Stimulated activated CD4-positive, alpha-beta T cell treated with anti-CD3 and anti-CD28 coated beads, Interleukin-2, amount 100 ng/mL, for 24 hours (primary cell): ENCODE measurements at regions not wholly inside any gene's neighbourhood (a gene's known extent, or its start where the extent isn't known, plus 50 kb on each side); places are given as distances from the start of the nearest gene placed in this dataset.
"Not testable (repeated sequence)": the region's sequence is repeated elsewhere in the genome, so short reads cannot be mapped to it uniquely, and the experiment has no call there.

ENCODE experiments used
- DNase-seq, 2 donors: peaks; one replicate each; pipeline ENCODE4 v3.0.0-alpha.2; 2020

GRCh38 chr10:33100781-33101391 is 142.9 kb upstream of the ITGB1 start:
- no peak for DNase-seq

DNA sequence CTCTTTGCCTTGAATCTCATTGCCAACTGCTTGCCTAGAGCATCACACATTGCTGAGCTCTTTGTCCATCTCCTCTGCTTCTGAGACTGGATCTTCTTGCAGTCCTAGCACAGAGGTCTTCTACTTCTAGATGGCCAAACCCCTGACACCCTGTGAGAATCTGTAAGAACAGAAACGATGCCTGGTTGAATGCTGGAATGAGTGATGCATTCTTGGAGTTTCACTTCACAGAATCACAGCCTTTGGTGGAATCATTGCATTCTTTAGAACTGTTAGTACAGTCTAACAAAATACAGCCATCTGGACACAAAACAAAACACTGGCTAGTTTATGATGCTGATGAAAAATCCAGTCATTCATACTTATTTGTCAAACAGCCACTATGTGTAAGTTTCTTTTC is 141.7 kb upstream of the ITGB1 start:
- DNase-seq: no peak

GRCh38 chr10:33098951-33099663 is 141.1 kb upstream of the ITGB1 start:
- no peak for DNase-seq

DNA sequence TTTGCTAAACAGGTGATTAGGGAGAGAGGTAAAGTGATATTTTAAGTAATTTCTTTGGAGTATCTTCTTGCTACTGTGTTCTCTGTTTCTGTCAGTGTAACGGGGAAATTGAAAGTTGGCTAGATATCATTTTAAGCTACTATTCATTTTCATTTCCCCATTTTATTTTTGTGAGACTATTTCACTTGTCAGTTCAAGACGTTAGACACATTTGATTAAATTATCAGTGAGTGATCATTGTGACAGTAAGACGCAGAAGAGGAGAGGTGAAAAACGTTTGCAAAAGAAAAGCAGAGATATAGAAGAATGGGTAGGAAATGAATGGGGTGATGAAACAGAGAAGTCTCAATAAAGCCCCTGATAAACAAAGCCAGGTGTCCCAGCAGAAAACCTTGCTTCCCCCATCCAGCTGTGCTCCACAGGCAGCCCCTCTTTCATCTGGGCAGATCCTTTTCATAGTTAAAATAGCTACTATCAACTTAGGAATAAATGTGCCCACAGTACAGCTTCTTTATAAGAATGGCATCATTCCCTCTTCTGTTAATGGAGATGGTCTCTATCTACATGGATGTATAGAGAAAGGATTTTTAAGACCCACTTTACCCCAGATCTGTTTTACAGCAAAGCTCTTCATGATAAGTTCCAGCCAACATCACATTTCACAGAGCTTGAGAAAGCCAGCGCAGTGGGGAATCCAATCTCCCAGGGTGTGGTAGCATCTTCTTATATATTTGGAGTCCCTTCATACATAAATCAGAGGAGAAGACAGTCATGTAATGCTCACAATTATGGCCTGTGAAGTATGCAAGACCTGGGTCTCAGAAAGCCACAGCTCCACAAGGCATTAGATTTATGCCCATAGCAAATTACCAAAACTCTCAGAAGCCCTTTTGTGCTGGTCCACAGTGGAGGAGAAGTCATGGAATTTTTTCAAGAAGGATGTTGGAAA is 138.1 kb upstream of the ITGB1 start:
- no peak for DNase-seq

GRCh38 chr10:33094263-33095051 is 136.4 kb upstream of the ITGB1 start:
- DNase-seq: no peak

- no peak for DNase-seq
These were observed 135.3 kb upstream of the ITGB1 start for GRCh38 chr10:33093362-33093761.

DNA sequence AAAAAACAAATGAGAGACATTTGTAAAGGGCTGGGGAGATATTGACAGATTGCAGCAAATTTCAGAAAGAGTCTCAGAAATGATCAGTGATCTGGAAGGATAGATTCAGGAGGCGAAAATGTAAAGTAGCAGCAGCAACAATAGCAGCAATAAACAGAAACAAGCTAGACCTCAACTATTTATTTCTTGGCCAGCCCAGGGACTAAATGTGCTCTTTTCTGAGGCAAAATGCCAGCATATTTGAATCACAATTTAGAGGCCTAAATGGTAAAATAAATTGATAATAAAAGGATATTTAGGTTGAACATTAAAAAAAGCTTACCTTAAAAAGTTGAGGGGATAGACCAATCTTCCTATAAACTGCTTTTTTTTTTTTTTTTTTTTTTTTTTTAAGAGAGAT is 134.6 kb upstream of the ITGB1 start:
- DNase-seq: no peak

DNA sequence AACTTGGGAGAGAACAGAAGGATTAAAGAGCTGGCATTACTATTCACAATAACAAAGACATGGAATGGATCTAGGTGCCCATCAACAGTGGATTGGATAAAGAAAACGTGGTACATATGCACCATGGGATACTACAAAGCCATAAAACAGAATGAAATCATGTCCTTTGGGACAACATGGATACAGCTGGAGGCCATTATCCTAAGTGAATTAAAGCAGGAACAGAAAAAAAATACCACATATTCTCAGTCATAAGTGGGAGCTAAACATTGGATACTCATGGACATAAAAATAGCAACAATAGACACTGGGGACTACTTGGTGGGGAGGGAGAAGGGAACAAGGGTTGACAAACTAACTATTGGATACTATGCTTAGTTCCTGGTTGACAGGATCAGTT is 133.2 kb upstream of the ITGB1 start:
- DNase-seq: no peak

DNA sequence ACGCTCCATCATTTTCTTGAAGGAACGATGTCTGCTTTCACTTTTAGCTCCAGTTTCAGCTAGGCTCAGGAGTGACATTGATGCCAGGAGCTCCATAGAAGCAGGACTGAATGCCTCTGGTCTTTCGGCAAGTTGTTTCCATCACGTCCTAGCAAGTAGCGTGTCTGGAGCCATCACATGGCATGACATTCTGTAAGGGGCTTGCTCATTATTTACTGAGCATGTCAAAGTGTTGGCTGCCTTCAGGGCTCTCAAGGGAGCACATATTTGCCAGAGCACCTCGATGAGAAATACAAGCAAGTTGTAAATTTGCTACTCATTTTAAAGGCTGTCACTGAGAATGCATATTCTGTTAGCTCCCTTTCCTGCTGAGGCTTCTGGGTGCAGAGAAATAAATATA is 131.0 kb upstream of the ITGB1 start:
- DNase-seq: no peak

GRCh38 chr10:33087922-33088321 is 129.9 kb upstream of the ITGB1 start:
- no peak for DNase-seq

- DNase-seq: no peak
These were observed 129.1 kb upstream of the ITGB1 start for GRCh38 chr10:33087152-33087551.

GRCh38 chr10:33086100-33086499 is 128.1 kb upstream of the ITGB1 start:
- DNase-seq: no peak

GRCh38 chr10:33085313-33085833 is 127.3 kb upstream of the ITGB1 start:
- no peak for DNase-seq

DNA sequence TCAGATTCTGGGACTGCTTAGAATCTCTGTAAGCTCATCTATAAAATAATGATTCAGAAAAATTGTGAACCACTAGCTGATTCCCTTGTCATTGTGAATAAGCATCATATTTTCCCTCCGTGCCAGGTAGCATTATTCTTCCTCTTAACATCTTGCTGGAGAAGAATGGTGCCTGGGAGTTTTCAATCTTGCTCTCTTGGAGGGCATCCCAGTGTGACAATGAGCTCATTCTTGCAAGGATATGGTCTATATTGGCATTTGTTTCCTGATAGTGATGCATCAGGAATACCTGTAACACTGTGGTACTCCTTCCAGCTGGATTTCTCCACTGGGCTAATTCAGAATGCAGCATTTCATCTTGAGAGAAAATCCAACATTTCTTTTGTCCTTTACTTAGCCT is 126.4 kb upstream of the ITGB1 start:
- no peak for DNase-seq

GRCh38 chr10:33082373-33082895 is 124.4 kb upstream of the ITGB1 start:
- DNase-seq: no peak

GRCh38 chr10:33080467-33080866 is 122.4 kb upstream of the ITGB1 start:
- DNase-seq: not testable (repeated sequence)

- DNase-seq: no peak
These were observed 116.4 kb upstream of the ITGB1 start for GRCh38 chr10:33074443-33074842.

DNA sequence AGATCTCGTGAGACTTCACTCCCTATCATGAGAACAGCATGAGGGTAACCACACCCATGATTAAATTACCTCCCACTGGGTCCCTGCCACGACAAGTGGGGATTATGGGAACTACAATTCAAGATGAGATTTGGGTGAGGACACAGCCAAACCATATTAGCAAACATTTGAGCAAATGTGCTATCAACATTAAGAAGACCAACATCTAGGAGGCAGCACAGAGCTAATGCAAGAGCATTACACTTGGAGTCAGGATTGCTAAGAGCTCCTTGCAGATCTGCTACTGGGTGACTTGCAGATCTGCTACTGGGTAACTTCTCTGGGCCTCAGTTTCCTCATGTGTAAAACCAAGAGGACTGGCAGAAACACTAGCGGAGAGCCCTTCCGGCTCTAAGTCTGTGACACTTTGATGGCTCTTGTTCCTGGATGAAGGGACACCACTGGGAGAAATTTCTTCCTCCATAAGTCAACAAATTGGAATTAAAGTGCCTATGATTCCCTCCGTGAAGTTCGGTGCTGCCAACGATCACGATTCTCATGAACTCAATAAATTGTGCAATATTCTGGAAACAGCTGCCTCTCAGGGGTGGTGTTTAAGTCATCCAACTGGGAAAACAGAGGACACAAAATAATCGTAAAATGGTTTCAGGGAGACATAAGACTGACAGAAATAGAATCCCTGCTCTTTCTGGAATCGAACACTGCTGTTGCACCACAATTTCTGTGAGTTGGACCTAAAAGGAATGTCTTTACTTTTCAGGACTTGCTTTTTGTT is 115.8 kb upstream of the ITGB1 start:
- no peak for DNase-seq

GRCh38 chr10:33071857-33072256 is 113.8 kb upstream of the ITGB1 start:
- no peak for DNase-seq

GRCh38 chr10:33070101-33070500 is 112.1 kb upstream of the ITGB1 start:
- no peak for DNase-seq

- no peak for DNase-seq
These were observed 109.9 kb upstream of the ITGB1 start for GRCh38 chr10:33067917-33068316.

- no peak for DNase-seq
These were observed 109.5 kb upstream of the ITGB1 start for GRCh38 chr10:33067481-33067880.
